GM12875 (cell line): ENCODE measurements at regions not wholly inside any gene's neighbourhood (a gene's known extent, or its start where the extent isn't known, plus 50 kb on each side); places are given as distances from the start of the nearest gene placed in this dataset.

Source experiments
- H3K4me3 ChIP-seq: one replicate; pipeline ENCODE4 v1.5.1; 2011; ENCODE audit warnings: low read depth, low read length, control low read depth
- TF ChIP-seq, protein P1 (sequence below): IDR thresholded peaks from 2 replicates; pipeline ENCODE4 v1.5.1; 2011; ENCODE audit warnings: low read depth, mild to moderate bottlenecking, control low read depth, inconsistent platforms, low read length, moderate library complexity, borderline replicate concordance; ENCODE audit not compliant: insufficient read depth

DNA sequence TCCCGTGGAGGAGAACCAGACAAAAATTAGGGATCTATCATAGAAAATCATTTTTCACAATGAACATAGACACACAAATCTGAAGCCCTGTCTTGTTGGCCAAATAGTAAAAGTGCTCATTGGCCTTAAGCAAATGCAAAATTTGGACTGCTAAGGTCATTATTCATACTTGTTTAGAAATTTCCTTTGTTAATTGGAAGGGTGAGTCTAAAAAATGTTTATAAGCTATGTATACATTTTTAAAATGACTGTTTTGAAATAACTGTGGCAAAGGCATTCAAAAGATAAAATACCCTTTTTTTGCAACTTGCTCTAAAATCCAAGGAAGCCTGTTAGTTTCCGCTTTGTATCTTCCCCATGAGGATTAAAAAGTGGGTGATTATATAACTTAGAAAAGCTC is 195.0 kb downstream of the ZNF330 start:
- no peak overlapping the region for H3K4me3 ChIP-seq
- TF ChIP-seq, protein P1, sequence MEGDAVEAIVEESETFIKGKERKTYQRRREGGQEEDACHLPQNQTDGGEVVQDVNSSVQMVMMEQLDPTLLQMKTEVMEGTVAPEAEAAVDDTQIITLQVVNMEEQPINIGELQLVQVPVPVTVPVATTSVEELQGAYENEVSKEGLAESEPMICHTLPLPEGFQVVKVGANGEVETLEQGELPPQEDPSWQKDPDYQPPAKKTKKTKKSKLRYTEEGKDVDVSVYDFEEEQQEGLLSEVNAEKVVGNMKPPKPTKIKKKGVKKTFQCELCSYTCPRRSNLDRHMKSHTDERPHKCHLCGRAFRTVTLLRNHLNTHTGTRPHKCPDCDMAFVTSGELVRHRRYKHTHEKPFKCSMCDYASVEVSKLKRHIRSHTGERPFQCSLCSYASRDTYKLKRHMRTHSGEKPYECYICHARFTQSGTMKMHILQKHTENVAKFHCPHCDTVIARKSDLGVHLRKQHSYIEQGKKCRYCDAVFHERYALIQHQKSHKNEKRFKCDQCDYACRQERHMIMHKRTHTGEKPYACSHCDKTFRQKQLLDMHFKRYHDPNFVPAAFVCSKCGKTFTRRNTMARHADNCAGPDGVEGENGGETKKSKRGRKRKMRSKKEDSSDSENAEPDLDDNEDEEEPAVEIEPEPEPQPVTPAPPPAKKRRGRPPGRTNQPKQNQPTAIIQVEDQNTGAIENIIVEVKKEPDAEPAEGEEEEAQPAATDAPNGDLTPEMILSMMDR, result no peak

DNA sequence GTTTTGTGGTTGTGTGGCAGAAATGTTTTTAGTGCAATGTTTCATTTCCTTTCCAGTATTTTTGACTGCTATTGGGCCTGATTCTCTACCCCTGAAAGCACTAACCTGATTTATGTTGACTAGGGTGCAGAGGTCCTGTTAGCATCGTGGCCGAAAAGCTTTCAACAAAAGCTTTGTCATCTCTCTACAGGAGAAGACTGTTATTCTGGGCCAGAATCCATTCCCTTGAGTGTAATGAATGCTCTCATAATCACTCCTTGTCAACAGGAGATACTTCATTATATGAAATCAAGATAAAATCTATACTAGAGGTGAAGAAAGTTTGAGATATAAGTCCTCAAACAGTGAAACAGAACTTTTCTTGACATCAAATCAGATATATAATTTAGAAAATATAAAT is 195.5 kb downstream of the ZNF330 start:
- TF ChIP-seq, protein P1, result no peak
- H3K4me3 ChIP-seq, result no peak overlapping the region

DNA sequence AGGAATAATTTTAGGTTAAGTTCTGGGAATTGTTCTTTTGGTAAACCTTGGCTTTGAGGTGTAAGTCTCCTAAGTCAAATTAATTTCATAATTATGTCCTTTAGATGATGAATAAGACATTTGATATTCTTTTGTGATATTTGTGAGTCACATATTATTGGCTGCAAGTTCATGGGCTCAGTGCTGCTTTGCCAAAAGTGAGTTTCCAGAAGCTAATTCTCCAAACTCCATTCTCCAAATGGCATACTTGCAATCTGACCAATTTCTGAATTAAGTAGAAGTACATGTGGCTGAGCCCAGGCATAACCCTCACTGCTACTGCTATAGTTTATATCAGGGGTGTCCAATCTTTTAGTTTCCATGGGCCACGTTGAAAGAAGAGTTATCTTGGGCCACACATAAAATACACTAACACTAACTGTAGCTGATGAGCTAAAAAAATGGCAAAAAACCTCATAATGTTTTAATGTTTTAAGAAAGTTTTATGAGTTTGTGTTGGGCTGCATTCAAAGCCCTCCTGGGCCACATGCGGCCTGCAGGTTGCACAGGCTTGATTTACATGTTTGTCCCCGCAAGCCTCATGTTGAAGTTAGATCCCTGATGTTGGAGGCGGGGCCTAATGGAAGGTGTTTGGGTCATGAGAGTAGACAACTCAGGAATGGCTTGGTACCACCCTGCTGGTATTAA is 196.1 kb downstream of the ZNF330 start:
- no peak overlapping the region for H3K4me3 ChIP-seq
- TF ChIP-seq, protein P1, result no peak

DNA sequence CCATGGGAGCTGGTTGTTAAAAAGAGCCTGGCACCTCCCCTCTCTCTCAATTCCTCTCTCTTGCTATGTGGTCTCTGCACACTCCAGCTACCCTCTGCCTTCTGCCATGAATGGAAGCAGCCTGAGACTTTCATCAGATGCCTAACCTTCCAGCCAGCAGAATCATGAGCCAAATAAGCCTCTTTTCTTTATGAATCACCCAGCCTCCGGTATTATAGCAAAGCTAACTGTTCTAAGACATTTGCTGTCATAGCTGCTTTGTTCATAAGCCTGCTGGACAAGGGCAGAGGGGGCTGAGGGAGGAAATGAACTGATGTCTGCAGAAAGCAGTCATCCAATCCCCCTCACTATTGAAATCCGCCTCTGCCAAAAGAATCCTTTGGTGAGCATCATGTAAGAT is 196.7 kb downstream of the ZNF330 start:
- TF ChIP-seq, protein P1, result no peak

DNA sequence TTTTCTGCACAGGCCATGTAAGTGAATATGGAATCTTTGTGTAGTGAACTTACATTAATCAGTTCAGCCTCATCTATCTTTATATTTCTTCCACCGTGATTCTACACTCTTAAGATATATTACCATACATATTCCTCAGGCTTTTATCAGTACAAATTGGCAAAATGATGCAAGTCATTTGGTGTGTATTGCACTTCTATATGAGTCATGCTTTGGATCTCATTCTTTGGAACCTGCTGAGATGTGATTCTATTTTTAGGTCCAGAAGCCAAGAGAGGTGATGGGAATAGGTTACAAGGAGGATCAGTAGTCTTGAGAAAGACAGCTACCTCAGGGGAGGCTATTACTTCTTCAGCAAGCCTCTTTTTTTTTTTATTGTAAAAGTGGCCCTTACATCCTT is 204.4 kb downstream of the ZNF330 start:
- H3K4me3 ChIP-seq, result no peak overlapping the region
- TF ChIP-seq, protein P1, result no peak

More for the DNA sequence above, 196.7 kb downstream of the ZNF330 start:
- no peak overlapping the region for H3K4me3 ChIP-seq

DNA sequence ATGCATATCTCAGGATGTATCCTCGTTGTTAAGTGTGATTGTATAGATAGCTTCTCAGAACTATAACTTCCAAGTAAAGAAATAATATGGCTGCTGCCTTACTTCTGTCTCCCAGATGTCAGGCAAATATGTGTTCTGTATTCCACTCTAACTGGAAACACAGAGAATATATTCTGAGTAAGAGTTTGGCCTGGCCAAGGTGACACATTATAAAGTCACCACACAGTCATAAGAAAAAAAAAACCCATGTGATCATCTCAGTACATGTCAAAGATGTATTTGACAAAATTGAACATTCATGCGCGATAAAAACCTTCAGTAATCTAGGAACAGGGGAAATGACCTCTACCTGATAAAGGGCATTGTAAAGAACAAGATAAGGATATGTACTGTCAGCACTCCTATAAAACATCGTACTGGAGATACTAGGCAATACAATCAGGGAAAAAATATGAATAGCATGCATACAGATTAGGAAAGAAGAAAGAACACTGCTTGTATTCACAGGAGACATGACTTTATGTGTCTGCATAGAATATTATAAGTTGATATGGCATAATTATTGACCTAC is 207.1 kb downstream of the ZNF330 start:
- TF ChIP-seq, protein P1, result no peak
- no peak overlapping the region for H3K4me3 ChIP-seq

DNA sequence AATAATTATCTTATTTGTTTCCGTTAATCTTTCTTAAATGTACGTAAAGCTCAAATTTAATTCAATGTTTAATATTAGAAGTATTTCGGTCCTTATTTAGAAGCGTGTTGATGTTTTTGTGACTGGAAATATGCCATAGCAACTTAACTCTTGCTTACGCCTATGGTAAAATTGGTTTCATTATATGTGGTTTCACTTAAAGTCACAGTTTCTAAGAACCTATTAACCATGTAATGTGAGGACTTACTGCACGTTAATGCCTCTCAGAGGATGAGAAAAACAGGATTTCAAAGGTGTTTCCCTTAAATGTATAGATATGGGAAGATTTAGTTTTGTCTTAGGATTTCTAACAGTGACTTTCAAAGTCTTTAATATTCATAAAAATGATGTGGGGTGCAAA is 206.4 kb upstream of the IL15 start:
- no peak overlapping the region for H3K4me3 ChIP-seq
- TF ChIP-seq, protein P1, result no peak
